SK-N-SH treated with all-trans-retinoic acid at 6 μM for 48 hours (cell line): ENCODE measurements at regions not wholly inside any gene's neighbourhood (a gene's known extent, or its start where the extent isn't known, plus 50 kb on each side); places are given as distances from the start of the nearest gene placed in this dataset.

Source experiments
- ARNTL ChIP-seq: fragments of 450-650 bp; formaldehyde crosslinking; IDR thresholded peaks from 2 replicates; pipeline ENCODE4 v1.5.0; 2020; ENCODE audit warnings: low read depth, mild to moderate bottlenecking, moderate library complexity, borderline replicate concordance
- CREB5 ChIP-seq: fragments of 250-450 bp; sonication (Bioruptor Pico); IDR thresholded peaks from 2 replicates; pipeline ENCODE4 v1.5.1; 2020; ENCODE audit warnings: low read depth, mild to moderate bottlenecking, moderate library complexity
- CSDC2 ChIP-seq: fragments of 250-450 bp; sonication (Bioruptor Pico); IDR thresholded peaks from 2 replicates; pipeline ENCODE4 v1.5.0; 2020; ENCODE audit warnings: mild to moderate bottlenecking, moderate library complexity
- PATZ1 ChIP-seq: fragments of 250-450 bp; sonication (Bioruptor Pico); IDR thresholded peaks from 2 replicates; pipeline ENCODE4 v1.8.0; 2020; ENCODE audit warnings: mild to moderate bottlenecking, moderate library complexity, borderline replicate concordance
- RARB ChIP-seq: fragments of 250-450 bp; sonication (Bioruptor Pico); IDR thresholded peaks from 2 replicates; pipeline ENCODE4 v1.8.0; 2021; ENCODE audit warnings: mild to moderate bottlenecking, moderate library complexity
- SNAI2 ChIP-seq: fragments of 250-450 bp; sonication (Bioruptor Pico); IDR thresholded peaks from 2 replicates; pipeline ENCODE4 v1.5.0; 2020; ENCODE audit warnings: mild to moderate bottlenecking, moderate library complexity
- ZC3H10 ChIP-seq: fragments of 250-450 bp; sonication (Bioruptor Pico); IDR thresholded peaks from 2 replicates; pipeline ENCODE4 v1.5.1; 2021; ENCODE audit warnings: mild to moderate bottlenecking, moderate library complexity
- ZFP3 ChIP-seq: fragments of 250-450 bp; sonication (Bioruptor Pico); IDR thresholded peaks from 2 replicates; pipeline ENCODE4 v1.5.0; 2020; ENCODE audit warnings: mild to moderate bottlenecking, moderate library complexity

- TF ChIP-seq PATZ1 (CRISPR knock-in tag) (no peak), ARNTL (CRISPR knock-in tag) (no peak), SNAI2 (CRISPR knock-in tag) (no peak), CREB5 (CRISPR knock-in tag) (no peak), CSDC2 (CRISPR knock-in tag) (no peak), ZFP3 (CRISPR knock-in tag) (no peak), RARB (no peak), ZC3H10 (no peak)
These were observed 356.2 kb upstream of the TMPRSS15 start for GRCh38 chr21:18759751-18760161.
